Loucy (cell line): ENCODE measurements at regions not wholly inside any gene's neighbourhood (a gene's known extent, or its start where the extent isn't known, plus 50 kb on each side); places are given as distances from the start of the nearest gene placed in this dataset.
"Not testable (repeated sequence)": the region's sequence is repeated elsewhere in the genome, so short reads cannot be mapped to it uniquely, and the experiment has no call there.

Experiments
- H2AFZ ChIP-seq: fragments of 200-600 bp; sonication (generic); 2 replicates; pipeline ENCODE4 v1.6.0; 2016; ENCODE audit warnings: antibody characterized with exemption, mild to moderate bottlenecking, low read length, moderate library complexity
- H3F3A ChIP-seq: fragments of 200-600 bp; 2 replicates; pipeline ENCODE4 v1.6.0; 2016; ENCODE audit warnings: antibody characterized with exemption, low read depth, mild to moderate bottlenecking
- H3K27me3 ChIP-seq: fragments of 200-600 bp; sonication (generic); 2 replicates; pipeline ENCODE4 v1.6.1; 2014; ENCODE audit warnings: low read length, mild to moderate bottlenecking; ENCODE audit not compliant: insufficient read depth, poor library complexity, severe bottlenecking
- H3K36me3 ChIP-seq: fragments of 200-600 bp; sonication (generic); 2 replicates; pipeline ENCODE4 v1.6.1; 2016; ENCODE audit warnings: low read length; ENCODE audit not compliant: insufficient read depth
- H3K4me1 ChIP-seq: fragments of 200-600 bp; sonication (generic); 2 replicates; pipeline ENCODE4 v1.5.1; 2014; ENCODE audit warnings: low read length, mild to moderate bottlenecking; ENCODE audit not compliant: insufficient read depth, poor library complexity, severe bottlenecking
- H3K4me2 ChIP-seq: fragments of 200-600 bp; sonication (generic); 2 replicates; pipeline ENCODE4 v1.6.0; 2014; ENCODE audit warnings: antibody characterized with exemption, low read length, low read depth, mild to moderate bottlenecking; ENCODE audit not compliant: poor library complexity, severe bottlenecking
- H3K4me3 ChIP-seq: fragments of 200-600 bp; sonication (generic); 2 replicates; pipeline ENCODE4 v1.5.1; 2014; ENCODE audit warnings: low read length, mild to moderate bottlenecking, mixed read lengths; ENCODE audit not compliant: poor library complexity, severe bottlenecking
- H3K79me2 ChIP-seq: fragments of 200-600 bp; sonication (generic); 2 replicates; pipeline ENCODE4 v1.6.1; 2014; ENCODE audit warnings: low read length; ENCODE audit not compliant: insufficient read depth
- H3K9ac ChIP-seq: fragments of 200-600 bp; sonication (generic); 2 replicates; pipeline ENCODE4 v1.6.0; 2014; ENCODE audit warnings: mild to moderate bottlenecking, low read depth, low read length, moderate library complexity; ENCODE audit not compliant: poor library complexity, severe bottlenecking
- H3K9me2 ChIP-seq: fragments of 200-600 bp; sonication (generic); replicated peaks from 2 replicates; pipeline ENCODE4 v1.6.1; 2016; ENCODE audit warnings: low read depth, low read length, mixed read lengths
- H3K9me3 ChIP-seq: fragments of 200-600 bp; sonication (generic); 2 replicates; pipeline ENCODE4 v1.6.1; 2014; ENCODE audit warnings: mild to moderate bottlenecking, antibody characterized with exemption, low read length, low read depth; ENCODE audit not compliant: insufficient read depth
- H4K20me1 ChIP-seq: fragments of 200-600 bp; sonication (generic); 2 replicates; pipeline ENCODE4 v1.6.0; 2014; ENCODE audit warnings: antibody characterized with exemption, low read length, mild to moderate bottlenecking; ENCODE audit not compliant: insufficient read depth, poor library complexity, severe bottlenecking
- CTCF ChIP-seq: fragments of 200-600 bp; sonication (generic); conservative IDR thresholded peaks from 2 replicates; pipeline ENCODE4 v1.5.1; 2014; ENCODE audit warnings: mild to moderate bottlenecking, antibody characterized with exemption, low read length
- EZH2phosphoT487 ChIP-seq: fragments of 200-600 bp; IDR thresholded peaks from 2 replicates; pipeline ENCODE4 v1.6.1; 2018; ENCODE audit warnings: antibody characterized with exemption, mild to moderate bottlenecking, moderate library complexity, borderline replicate concordance

GRCh38 chr16:64074706-64075105 lies 1047.2 kb downstream of the CDH11 start:
- Histone ChIP-seq H3K9me2 (no peaks in the 10 kb centered on the region), H3K4me2 (no peak overlapping the region), H3K79me2 (no peaks in the 10 kb centered on the region), H4K20me1 (no peaks in the 10 kb centered on the region), H3K9me3 (no peaks in the 10 kb centered on the region), H3K4me1 (no peaks in the 10 kb centered on the region), H3K9ac (no peak overlapping the region), H3K36me3 (no peaks in the 10 kb centered on the region), H2AFZ (no peak overlapping the region), H3F3A (no peaks in the 10 kb centered on the region), H3K4me3 (no peak overlapping the region), H3K27me3 (no peaks in the 10 kb centered on the region)
- TF ChIP-seq EZH2phosphoT487: no peak
- no peak for TF ChIP-seq CTCF

- H3K9ac ChIP-seq, H3F3A ChIP-seq, H3K27me3 ChIP-seq, H2AFZ ChIP-seq, H3K9me3 ChIP-seq, H3K79me2 ChIP-seq, H3K4me2 ChIP-seq, H3K4me3 ChIP-seq, H3K4me1 ChIP-seq, H4K20me1 ChIP-seq, H3K36me3 ChIP-seq, H3K9me2 ChIP-seq: not testable (repeated sequence)
Observed at GRCh38 chr16:64072131-64072730, 1049.6 kb downstream of the CDH11 start.

GRCh38 chr16:64065523-64065922 lies 1056.3 kb downstream of the CDH11 start:
- Histone ChIP-seq H3K36me3 (no peaks in the 10 kb centered on the region), H3K9ac (no peak overlapping the region), H3K9me3 (no peaks in the 10 kb centered on the region), H3K4me3 (no peak overlapping the region), H2AFZ (no peak overlapping the region), H3K4me1 (no peaks in the 10 kb centered on the region), H3K79me2 (no peaks in the 10 kb centered on the region), H4K20me1 (no peaks in the 10 kb centered on the region), H3K27me3 (no peaks in the 10 kb centered on the region), H3F3A (no peaks in the 10 kb centered on the region), H3K9me2 (no peaks in the 10 kb centered on the region), H3K4me2 (no peak overlapping the region)
- TF ChIP-seq EZH2phosphoT487 (no peak), CTCF (no peak)

- TF ChIP-seq CTCF (no peak), EZH2phosphoT487 (no peak)
Observed at GRCh38 chr16:64061621-64062020, 1060.2 kb downstream of the CDH11 start.

More at GRCh38 chr16:64061621-64062020, 1060.2 kb downstream of the CDH11 start:
- Histone ChIP-seq H3K79me2 (no peaks in the 10 kb centered on the region), H3K4me3 (no peak overlapping the region), H3K27me3 (no peaks in the 10 kb centered on the region), H3K9me2 (no peaks in the 10 kb centered on the region), H2AFZ (no peak overlapping the region), H3F3A (no peaks in the 10 kb centered on the region), H3K4me1 (no peaks in the 10 kb centered on the region), H3K4me2 (no peak overlapping the region), H3K9me3 (no peaks in the 10 kb centered on the region), H3K9ac (no peak overlapping the region), H4K20me1 (no peaks in the 10 kb centered on the region), H3K36me3 (no peaks in the 10 kb centered on the region)
